ENCODE measurements at regions not wholly inside any gene's neighbourhood (a gene's known extent, or its start where the extent isn't known, plus 50 kb on each side); places are given as distances from the start of the nearest gene placed in this dataset.
"Not testable (repeated sequence)": the region's sequence is repeated elsewhere in the genome, so short reads cannot be mapped to it uniquely, and the experiment has no call there.

- TF ChIP-seq CTCF (IDR thresholded peaks at IDR 0.05 in 4 of 5, conservative IDR thresholded peaks at IDR 0.05 in 1 of 5); POLR2A (IDR thresholded peaks at IDR 0.05): not testable (repeated sequence)
Observed at GRCh38 chr15:84516773-84517172, 84.0 kb upstream of the ZSCAN2 start.
